ENCODE measurements at regions not wholly inside any gene's neighbourhood (a gene's known extent, or its start where the extent isn't known, plus 50 kb on each side); places are given as distances from the start of the nearest gene placed in this dataset.
"Not testable (repeated sequence)": the region's sequence is repeated elsewhere in the genome, so short reads cannot be mapped to it uniquely, and the experiment has no call there.

- DNase-seq, result no peak
Observed at GRCh38 chr4:186775902-186776301, 52.2 kb upstream of the FAT1 start.

- DNase-seq, result no peak
Observed at GRCh38 chr4:186778134-186778533, 54.5 kb upstream of the FAT1 start.

- no peak for DNase-seq
Observed at GRCh38 chr4:186780291-186781031, 56.8 kb upstream of the FAT1 start.

- DNase-seq, result no peak
Observed at GRCh38 chr4:186781032-186781917, 57.6 kb upstream of the FAT1 start.

- no peak for DNase-seq
Observed at GRCh38 chr4:186782302-186782701, 58.6 kb upstream of the FAT1 start.

GRCh38 chr4:186787536-186787935, 63.9 kb upstream of the FAT1 start:
- DNase-seq, result no peak

GRCh38 chr4:186789651-186790050, 66.0 kb upstream of the FAT1 start:
- no peak for DNase-seq

GRCh38 chr4:186790630-186791029, 67.0 kb upstream of the FAT1 start:
- no peak for DNase-seq

- no peak for DNase-seq
Observed at GRCh38 chr4:186792728-186793366, 69.2 kb upstream of the FAT1 start.

GRCh38 chr4:186798951-186799659, 75.4 kb upstream of the FAT1 start:
- no peak for DNase-seq

- no peak for DNase-seq
Observed at GRCh38 chr4:186805020-186805820, 81.6 kb upstream of the FAT1 start.

- not testable (repeated sequence) for DNase-seq
Observed at GRCh38 chr4:186805917-186806316, 82.3 kb upstream of the FAT1 start.

GRCh38 chr4:186806679-186807421, 83.2 kb upstream of the FAT1 start:
- no peak for DNase-seq

- no peak for DNase-seq
Observed at GRCh38 chr4:186807808-186808629, 84.4 kb upstream of the FAT1 start.

- no peak for DNase-seq
Observed at GRCh38 chr4:186808630-186809018, 85.0 kb upstream of the FAT1 start.

GRCh38 chr4:186809070-186809469, 85.4 kb upstream of the FAT1 start:
- DNase-seq, result no peak

GRCh38 chr4:186810613-186811150, 87.0 kb upstream of the FAT1 start:
- no peak for DNase-seq

- DNase-seq, result no peak
Observed at GRCh38 chr4:186812592-186812991, 88.9 kb upstream of the FAT1 start.

- no peak for DNase-seq
Observed at GRCh38 chr4:186813377-186814068, 89.9 kb upstream of the FAT1 start.

Measured in DMS 273 treated with DMSO at 0.1 percent for 48 hours (cell line).